ENCODE measurements at regions not wholly inside any gene's neighbourhood (a gene's known extent, or its start where the extent isn't known, plus 50 kb on each side); places are given as distances from the start of the nearest gene placed in this dataset.

- H3K36me3 Mint-ChIP-seq (ENCODE audit: low read depth) = no peaks in the 10 kb centered on the region
- H3K9me3 Mint-ChIP-seq = no peaks in the 10 kb centered on the region
- no peaks in the 10 kb centered on the region for H3K27me3 Mint-ChIP-seq (ENCODE audit: low read depth)
- no peaks in the 10 kb centered on the region for H3K4me1 Mint-ChIP-seq (ENCODE audit: low read depth)
- no peak overlapping the region for H3K4me3 Mint-ChIP-seq
- H3K27ac Mint-ChIP-seq = no peak overlapping the region
Observed at GRCh38 chr6:112691289-112691688, 344.2 kb downstream of the RFPL4B start.

- Mint-ChIP-seq H3K27me3 (ENCODE audit: low read depth) (no peaks in the 10 kb centered on the region), H3K4me3 (no peak overlapping the region), H3K9me3 (no peaks in the 10 kb centered on the region), H3K4me1 (ENCODE audit: low read depth) (no peaks in the 10 kb centered on the region), H3K27ac (no peak overlapping the region), H3K36me3 (ENCODE audit: low read depth) (no peaks in the 10 kb centered on the region)
Observed at GRCh38 chr6:112695001-112695400, 347.9 kb downstream of the RFPL4B start.

- H3K4me3 Mint-ChIP-seq = no peak overlapping the region
- no peaks in the 10 kb centered on the region for H3K27me3 Mint-ChIP-seq (ENCODE audit: low read depth)
- no peaks in the 10 kb centered on the region for H3K36me3 Mint-ChIP-seq (ENCODE audit: low read depth)
- H3K27ac Mint-ChIP-seq = no peak overlapping the region
- H3K9me3 Mint-ChIP-seq = no peaks in the 10 kb centered on the region
- no peaks in the 10 kb centered on the region for H3K4me1 Mint-ChIP-seq (ENCODE audit: low read depth)
Observed at GRCh38 chr6:112697265-112697664, 350.1 kb downstream of the RFPL4B start.

GRCh38 chr6:112701201-112701600 lies 354.1 kb downstream of the RFPL4B start:
- Mint-ChIP-seq H3K4me3 (no peak overlapping the region), H3K36me3 (ENCODE audit: low read depth) (no peaks in the 10 kb centered on the region), H3K27ac (no peak overlapping the region), H3K4me1 (ENCODE audit: low read depth) (no peaks in the 10 kb centered on the region), H3K27me3 (ENCODE audit: low read depth) (no peaks in the 10 kb centered on the region), H3K9me3 (no peaks in the 10 kb centered on the region)

- no peaks in the 10 kb centered on the region for H3K4me1 Mint-ChIP-seq (ENCODE audit: low read depth)
- H3K36me3 Mint-ChIP-seq (ENCODE audit: low read depth) = no peaks in the 10 kb centered on the region
- H3K27me3 Mint-ChIP-seq (ENCODE audit: low read depth) = no peaks in the 10 kb centered on the region
- no peak overlapping the region for H3K4me3 Mint-ChIP-seq
- no peaks in the 10 kb centered on the region for H3K9me3 Mint-ChIP-seq
- no peak overlapping the region for H3K27ac Mint-ChIP-seq
Observed at GRCh38 chr6:112710710-112711109, 363.6 kb downstream of the RFPL4B start.

GRCh38 chr6:112713402-112713801 lies 366.3 kb downstream of the RFPL4B start:
- no peaks in the 10 kb centered on the region for H3K36me3 Mint-ChIP-seq (ENCODE audit: low read depth)
- no peaks in the 10 kb centered on the region for H3K4me1 Mint-ChIP-seq (ENCODE audit: low read depth)
- H3K9me3 Mint-ChIP-seq = no peaks in the 10 kb centered on the region
- H3K27ac Mint-ChIP-seq = no peak overlapping the region
- H3K27me3 Mint-ChIP-seq (ENCODE audit: low read depth) = no peaks in the 10 kb centered on the region
- H3K4me3 Mint-ChIP-seq = no peak overlapping the region

GRCh38 chr6:112717401-112717800 lies 370.3 kb downstream of the RFPL4B start:
- no peaks in the 10 kb centered on the region for H3K36me3 Mint-ChIP-seq (ENCODE audit: low read depth)
- no peaks in the 10 kb centered on the region for H3K9me3 Mint-ChIP-seq
- H3K4me3 Mint-ChIP-seq = no peak overlapping the region
- no peaks in the 10 kb centered on the region for H3K27me3 Mint-ChIP-seq (ENCODE audit: low read depth)
- no peak overlapping the region for H3K27ac Mint-ChIP-seq
- H3K4me1 Mint-ChIP-seq (ENCODE audit: low read depth) = no peaks in the 10 kb centered on the region

GRCh38 chr6:112717856-112718255 lies 370.7 kb downstream of the RFPL4B start:
- Mint-ChIP-seq H3K4me1 (ENCODE audit: low read depth) (no peaks in the 10 kb centered on the region), H3K27me3 (ENCODE audit: low read depth) (no peaks in the 10 kb centered on the region), H3K4me3 (no peak overlapping the region), H3K9me3 (no peaks in the 10 kb centered on the region), H3K36me3 (ENCODE audit: low read depth) (no peaks in the 10 kb centered on the region), H3K27ac (no peak overlapping the region)

GRCh38 chr6:112725541-112726085 lies 378.5 kb downstream of the RFPL4B start:
- Mint-ChIP-seq H3K27ac (no peak overlapping the region), H3K36me3 (ENCODE audit: low read depth) (no peaks in the 10 kb centered on the region), H3K27me3 (ENCODE audit: low read depth) (no peaks in the 10 kb centered on the region), H3K4me3 (no peak overlapping the region), H3K9me3 (no peaks in the 10 kb centered on the region), H3K4me1 (ENCODE audit: low read depth) (no peaks in the 10 kb centered on the region)

GRCh38 chr6:112735129-112735528 lies 388.0 kb downstream of the RFPL4B start:
- Mint-ChIP-seq H3K4me3 (no peak overlapping the region), H3K27me3 (ENCODE audit: low read depth) (no peaks in the 10 kb centered on the region), H3K9me3 (no peaks in the 10 kb centered on the region), H3K27ac (no peak overlapping the region), H3K4me1 (ENCODE audit: low read depth) (no peaks in the 10 kb centered on the region), H3K36me3 (ENCODE audit: low read depth) (no peaks in the 10 kb centered on the region)

GRCh38 chr6:112739766-112740165 lies 392.6 kb downstream of the RFPL4B start:
- H3K27ac Mint-ChIP-seq = no peak overlapping the region
- no peaks in the 10 kb centered on the region for H3K36me3 Mint-ChIP-seq (ENCODE audit: low read depth)
- no peaks in the 10 kb centered on the region for H3K27me3 Mint-ChIP-seq (ENCODE audit: low read depth)
- no peak overlapping the region for H3K4me3 Mint-ChIP-seq
- no peaks in the 10 kb centered on the region for H3K9me3 Mint-ChIP-seq
- no peaks in the 10 kb centered on the region for H3K4me1 Mint-ChIP-seq (ENCODE audit: low read depth)

- H3K36me3 Mint-ChIP-seq (ENCODE audit: low read depth) = no peaks in the 10 kb centered on the region
- H3K27me3 Mint-ChIP-seq (ENCODE audit: low read depth) = no peaks in the 10 kb centered on the region
- H3K4me1 Mint-ChIP-seq (ENCODE audit: low read depth) = no peaks in the 10 kb centered on the region
- H3K9me3 Mint-ChIP-seq = no peaks in the 10 kb centered on the region
- no peak overlapping the region for H3K4me3 Mint-ChIP-seq
- H3K27ac Mint-ChIP-seq = no peak overlapping the region
Observed at GRCh38 chr6:112743323-112743722, 396.2 kb downstream of the RFPL4B start.

- H3K27me3 Mint-ChIP-seq (ENCODE audit: low read depth) = no peaks in the 10 kb centered on the region
- no peak overlapping the region for H3K27ac Mint-ChIP-seq
- no peaks in the 10 kb centered on the region for H3K4me1 Mint-ChIP-seq (ENCODE audit: low read depth)
- H3K36me3 Mint-ChIP-seq (ENCODE audit: low read depth) = no peaks in the 10 kb centered on the region
- H3K9me3 Mint-ChIP-seq = no peaks in the 10 kb centered on the region
- H3K4me3 Mint-ChIP-seq = no peak overlapping the region
Observed at GRCh38 chr6:112744827-112745226, 397.7 kb downstream of the RFPL4B start.

GRCh38 chr6:112745765-112746164 lies 398.6 kb downstream of the RFPL4B start:
- Mint-ChIP-seq H3K36me3 (ENCODE audit: low read depth) (no peaks in the 10 kb centered on the region), H3K27me3 (ENCODE audit: low read depth) (no peaks in the 10 kb centered on the region), H3K4me3 (no peak overlapping the region), H3K9me3 (no peaks in the 10 kb centered on the region), H3K4me1 (ENCODE audit: low read depth) (no peaks in the 10 kb centered on the region), H3K27ac (no peak overlapping the region)

- Mint-ChIP-seq H3K4me3 (no peak overlapping the region), H3K27ac (no peak overlapping the region), H3K4me1 (ENCODE audit: low read depth) (no peaks in the 10 kb centered on the region), H3K9me3 (no peaks in the 10 kb centered on the region), H3K36me3 (ENCODE audit: low read depth) (no peaks in the 10 kb centered on the region), H3K27me3 (ENCODE audit: low read depth) (no peaks in the 10 kb centered on the region)
Observed at GRCh38 chr6:112749673-112750072, 402.5 kb downstream of the RFPL4B start.

GRCh38 chr6:112752305-112752704 lies 405.2 kb downstream of the RFPL4B start:
- Mint-ChIP-seq H3K4me1 (ENCODE audit: low read depth) (no peaks in the 10 kb centered on the region), H3K27ac (no peak overlapping the region), H3K36me3 (ENCODE audit: low read depth) (no peaks in the 10 kb centered on the region), H3K9me3 (no peaks in the 10 kb centered on the region), H3K4me3 (no peak overlapping the region), H3K27me3 (ENCODE audit: low read depth) (no peaks in the 10 kb centered on the region)

Measured in T-helper 1 cell treated with Interleukin-12 subunit alpha and Interleukin-12 subunit beta and Interleukin-4 antibody, amounts not matched to agents 30 μg/mL and 1 μg/mL, for 36 hours (primary cell).